GM06990 (cell line): ENCODE measurements at regions not wholly inside any gene's neighbourhood (a gene's known extent, or its start where the extent isn't known, plus 50 kb on each side); places are given as distances from the start of the nearest gene placed in this dataset.

Source experiments
- DNase-seq: peaks from one replicate; pipeline ENCODE4 v3.0.0-alpha.2; 2011; ENCODE audit not compliant: insufficient read length; ENCODE audit errors: extremely low read depth
- H3K27me3 ChIP-seq: replicated peaks from 2 replicates; pipeline ENCODE4 v1.6.0; 2011; ENCODE audit warnings: low read length; ENCODE audit not compliant: control insufficient read depth, insufficient read depth
- H3K36me3 ChIP-seq: 2 replicates; pipeline ENCODE4 v1.5.1; 2011; ENCODE audit warnings: low read length; ENCODE audit not compliant: control insufficient read depth, insufficient read depth
- H3K4me3 ChIP-seq: replicated peaks from 2 replicates; pipeline ENCODE4 v1.5.1; 2011; ENCODE audit warnings: low read depth, mild to moderate bottlenecking, control low read depth, low read length
- TF ChIP-seq, protein P1 (sequence below): IDR thresholded peaks from 2 replicates; pipeline ENCODE4 v1.5.1; 2011; ENCODE audit warnings: low read length, control low read depth, mild to moderate bottlenecking, inconsistent platforms; ENCODE audit not compliant: insufficient read depth, poor library complexity, severe bottlenecking

DNA sequence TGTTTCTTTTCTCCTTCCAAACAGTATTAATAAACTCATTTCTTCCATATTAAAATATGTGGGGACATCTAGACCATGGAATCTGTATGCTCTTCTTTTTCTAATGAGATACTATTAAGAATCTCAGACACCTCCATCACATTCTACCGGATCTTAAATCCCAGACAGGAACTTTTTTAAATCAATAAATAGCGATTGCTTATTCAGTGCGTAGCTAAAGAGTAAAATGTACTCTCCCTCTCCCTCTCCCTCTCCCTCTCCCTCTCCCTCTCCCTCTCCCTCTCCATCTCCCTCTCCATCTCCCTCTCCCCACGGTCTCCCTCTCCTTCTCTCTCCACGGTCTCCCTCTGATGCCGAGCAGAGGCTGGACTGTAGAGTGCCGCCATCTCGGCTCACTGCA, 297.0 kb downstream of the HNRNPD start:
- no peak for DNase-seq
- no peak overlapping the region for H3K4me3 ChIP-seq
- H3K27me3 ChIP-seq: no peaks in the 10 kb centered on the region
- TF ChIP-seq, protein P1, sequence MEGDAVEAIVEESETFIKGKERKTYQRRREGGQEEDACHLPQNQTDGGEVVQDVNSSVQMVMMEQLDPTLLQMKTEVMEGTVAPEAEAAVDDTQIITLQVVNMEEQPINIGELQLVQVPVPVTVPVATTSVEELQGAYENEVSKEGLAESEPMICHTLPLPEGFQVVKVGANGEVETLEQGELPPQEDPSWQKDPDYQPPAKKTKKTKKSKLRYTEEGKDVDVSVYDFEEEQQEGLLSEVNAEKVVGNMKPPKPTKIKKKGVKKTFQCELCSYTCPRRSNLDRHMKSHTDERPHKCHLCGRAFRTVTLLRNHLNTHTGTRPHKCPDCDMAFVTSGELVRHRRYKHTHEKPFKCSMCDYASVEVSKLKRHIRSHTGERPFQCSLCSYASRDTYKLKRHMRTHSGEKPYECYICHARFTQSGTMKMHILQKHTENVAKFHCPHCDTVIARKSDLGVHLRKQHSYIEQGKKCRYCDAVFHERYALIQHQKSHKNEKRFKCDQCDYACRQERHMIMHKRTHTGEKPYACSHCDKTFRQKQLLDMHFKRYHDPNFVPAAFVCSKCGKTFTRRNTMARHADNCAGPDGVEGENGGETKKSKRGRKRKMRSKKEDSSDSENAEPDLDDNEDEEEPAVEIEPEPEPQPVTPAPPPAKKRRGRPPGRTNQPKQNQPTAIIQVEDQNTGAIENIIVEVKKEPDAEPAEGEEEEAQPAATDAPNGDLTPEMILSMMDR: no peak
- no peaks in the 10 kb centered on the region for H3K36me3 ChIP-seq

DNA sequence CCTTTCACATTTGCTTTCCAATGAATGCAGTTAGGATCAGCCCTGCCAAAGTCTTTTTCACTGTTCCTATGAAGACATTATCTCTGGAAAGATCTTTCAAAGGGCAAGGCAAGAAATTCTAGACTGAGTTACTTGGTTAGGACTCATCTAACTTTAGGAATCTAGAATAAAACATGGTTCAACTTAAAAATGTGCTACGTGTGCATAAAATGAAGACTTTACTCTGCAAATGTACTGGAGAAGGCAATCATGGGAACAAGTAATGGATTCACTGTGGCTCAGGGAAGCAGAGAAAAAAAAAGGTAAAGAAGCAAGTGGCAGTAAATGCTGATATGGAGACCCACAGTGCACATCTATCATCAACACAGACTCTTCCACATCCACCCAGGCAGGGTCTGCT, 297.4 kb downstream of the HNRNPD start:
- Histone ChIP-seq H3K27me3 (no peaks in the 10 kb centered on the region), H3K36me3 (no peaks in the 10 kb centered on the region), H3K4me3 (no peak overlapping the region)
- TF ChIP-seq, protein P1: no peak
- no peak for DNase-seq

DNA sequence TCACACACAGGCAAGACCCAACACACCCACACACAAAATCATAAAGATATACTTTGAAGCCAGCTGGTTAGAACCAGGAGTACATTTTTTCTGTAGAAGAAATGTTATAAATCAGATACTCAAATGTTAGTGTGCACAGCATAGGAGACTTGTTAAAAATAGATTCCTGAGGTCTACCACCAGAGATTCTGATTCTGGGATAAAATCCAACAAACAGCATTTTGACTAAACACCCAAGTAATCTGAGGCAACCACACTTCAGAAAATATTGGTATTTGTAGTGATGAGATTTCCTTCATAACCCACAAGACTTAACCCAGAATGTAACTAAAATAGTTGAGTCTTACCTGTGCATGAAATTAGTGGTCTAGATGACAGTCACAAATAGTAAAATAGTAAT, 301.8 kb downstream of the HNRNPD start:
- no peaks in the 10 kb centered on the region for H3K27me3 ChIP-seq
- TF ChIP-seq, protein P1: no peak
- no peak overlapping the region for H3K4me3 ChIP-seq
- DNase-seq: no peak
- H3K36me3 ChIP-seq: no peaks in the 10 kb centered on the region

DNA sequence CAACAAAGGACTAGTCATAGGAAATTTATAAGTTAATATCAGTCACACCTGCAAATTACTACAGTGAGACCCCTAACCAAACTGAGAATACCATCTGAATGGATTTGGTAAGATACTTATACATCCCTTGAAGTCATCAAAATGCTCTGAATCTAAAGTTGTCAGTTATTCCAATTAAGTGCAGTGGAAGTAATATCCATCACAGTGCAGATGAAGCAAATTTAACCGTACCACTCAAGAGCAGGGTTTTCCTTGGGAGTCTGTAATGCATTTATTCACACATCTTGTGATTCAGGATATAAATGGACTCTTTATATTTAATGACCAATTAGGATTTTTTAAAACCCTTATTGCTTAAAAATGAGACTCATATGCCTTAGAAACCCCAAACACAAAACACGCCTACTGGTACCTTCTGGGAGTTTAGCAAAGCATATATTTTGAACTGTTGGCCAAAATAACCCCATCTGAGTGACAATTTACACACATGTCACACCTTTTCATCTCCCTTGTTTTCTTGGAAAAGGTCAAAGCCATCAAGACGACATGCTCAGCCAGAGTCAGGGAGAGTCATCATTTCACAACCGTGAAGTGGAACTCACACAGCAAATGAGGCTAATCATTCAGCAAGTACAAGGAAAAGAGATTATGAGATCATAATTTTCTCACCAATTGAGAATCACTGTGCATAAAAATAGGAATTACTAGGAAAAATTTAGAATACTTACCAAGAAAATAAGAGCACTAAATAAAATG, 303.7 kb downstream of the HNRNPD start:
- no peaks in the 10 kb centered on the region for H3K36me3 ChIP-seq
- H3K27me3 ChIP-seq: no peaks in the 10 kb centered on the region
- TF ChIP-seq, protein P1: no peak
- no peak for DNase-seq
- H3K4me3 ChIP-seq: no peak overlapping the region

DNA sequence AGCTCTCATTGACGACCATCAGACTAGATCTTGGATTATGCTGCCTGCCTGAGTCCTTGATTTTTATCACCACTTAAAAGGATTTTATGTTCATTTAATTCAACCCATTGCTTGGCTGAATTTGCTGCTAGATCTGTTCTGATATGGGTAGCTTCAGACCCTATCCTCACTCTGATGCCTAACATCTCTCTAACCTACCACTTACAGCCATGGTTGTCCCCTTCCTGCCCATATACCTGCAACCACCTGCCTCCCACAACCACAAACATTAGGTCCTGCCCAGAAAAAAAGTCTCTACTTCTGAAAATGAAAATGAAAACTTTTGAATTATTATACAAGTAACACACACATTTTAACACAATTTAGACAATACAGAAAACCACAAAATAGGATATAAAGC, 310.8 kb downstream of the HNRNPD start:
- no peaks in the 10 kb centered on the region for H3K27me3 ChIP-seq
- DNase-seq: no peak
- no peak overlapping the region for H3K4me3 ChIP-seq
- H3K36me3 ChIP-seq: no peaks in the 10 kb centered on the region
- TF ChIP-seq, protein P1: no peak
